Stimulated activated CD8-positive, alpha-beta memory T cell treated with anti-CD3 and anti-CD28 coated beads, Interleukin-4, amount 100 ng/mL, for 4 hours (primary cell): ENCODE measurements at regions not wholly inside any gene's neighbourhood (a gene's known extent, or its start where the extent isn't known, plus 50 kb on each side); places are given as distances from the start of the nearest gene placed in this dataset.

Experiments used
- DNase-seq, 2 donors: peaks; one replicate each; pipeline ENCODE4 v3.0.0-alpha.2; 2020; ENCODE audit warnings: low read depth in 2 of 2, low spot score in 1 of 2

DNA sequence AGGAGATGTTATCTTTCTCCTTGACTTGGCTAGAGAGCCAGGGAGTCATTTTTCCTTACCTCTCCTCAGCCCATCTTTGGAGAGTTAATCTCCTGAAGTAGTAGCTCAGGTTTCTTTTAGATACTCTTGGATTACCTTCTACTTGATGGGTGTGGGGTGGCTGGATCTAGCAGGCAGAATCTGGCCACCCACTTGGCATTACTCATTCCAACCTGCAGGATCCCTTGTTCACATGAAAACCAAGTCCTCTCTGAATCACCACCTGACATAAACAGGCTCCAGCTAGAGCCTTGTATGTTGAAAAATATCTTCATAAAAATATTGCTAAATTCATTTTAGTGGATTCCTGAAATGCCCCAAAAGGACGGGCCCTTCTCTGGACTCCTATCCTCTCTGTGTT lies 250.6 kb upstream of the PLET1 start:
- DNase-seq: no peak

DNA sequence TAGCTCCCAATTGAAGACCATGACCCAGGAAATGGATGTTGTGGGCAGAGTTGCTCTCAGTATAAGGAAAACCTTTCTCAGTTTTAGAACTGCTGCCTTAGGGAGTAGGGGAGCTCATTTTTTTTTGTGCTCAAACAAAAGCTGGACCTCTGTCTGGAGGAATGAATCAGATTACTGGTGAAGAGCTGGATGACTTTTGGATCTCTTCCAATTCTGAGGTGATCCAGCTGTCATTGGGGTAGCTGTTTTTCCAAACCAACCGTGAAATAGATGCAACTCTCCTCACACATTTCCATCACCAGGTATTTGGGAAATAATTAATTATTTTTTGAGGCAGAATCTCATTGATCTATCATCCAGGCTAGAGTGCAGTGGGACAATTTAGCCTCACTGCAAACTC lies 251.3 kb upstream of the PLET1 start:
- DNase-seq: no peak

DNA sequence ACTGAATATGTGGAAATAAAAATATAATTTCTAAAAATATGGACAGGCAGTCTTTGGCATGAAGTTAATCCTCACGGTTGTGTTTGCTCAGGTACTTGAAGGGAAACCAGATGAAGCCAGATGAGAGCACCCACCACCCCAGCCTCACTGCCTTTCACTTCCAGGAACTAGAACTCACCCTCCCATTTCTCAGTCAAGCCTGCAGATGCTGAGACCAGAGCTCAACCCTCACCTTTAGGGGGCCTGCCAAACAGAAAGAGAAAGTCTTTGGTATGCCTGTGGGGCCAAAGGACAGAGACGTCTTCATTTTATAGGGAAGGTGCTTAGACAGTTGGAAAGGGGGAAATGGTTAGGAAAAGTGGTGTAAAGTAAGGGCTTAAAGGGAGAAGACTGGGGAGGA lies 252.8 kb upstream of the PLET1 start:
- no peak for DNase-seq

DNA sequence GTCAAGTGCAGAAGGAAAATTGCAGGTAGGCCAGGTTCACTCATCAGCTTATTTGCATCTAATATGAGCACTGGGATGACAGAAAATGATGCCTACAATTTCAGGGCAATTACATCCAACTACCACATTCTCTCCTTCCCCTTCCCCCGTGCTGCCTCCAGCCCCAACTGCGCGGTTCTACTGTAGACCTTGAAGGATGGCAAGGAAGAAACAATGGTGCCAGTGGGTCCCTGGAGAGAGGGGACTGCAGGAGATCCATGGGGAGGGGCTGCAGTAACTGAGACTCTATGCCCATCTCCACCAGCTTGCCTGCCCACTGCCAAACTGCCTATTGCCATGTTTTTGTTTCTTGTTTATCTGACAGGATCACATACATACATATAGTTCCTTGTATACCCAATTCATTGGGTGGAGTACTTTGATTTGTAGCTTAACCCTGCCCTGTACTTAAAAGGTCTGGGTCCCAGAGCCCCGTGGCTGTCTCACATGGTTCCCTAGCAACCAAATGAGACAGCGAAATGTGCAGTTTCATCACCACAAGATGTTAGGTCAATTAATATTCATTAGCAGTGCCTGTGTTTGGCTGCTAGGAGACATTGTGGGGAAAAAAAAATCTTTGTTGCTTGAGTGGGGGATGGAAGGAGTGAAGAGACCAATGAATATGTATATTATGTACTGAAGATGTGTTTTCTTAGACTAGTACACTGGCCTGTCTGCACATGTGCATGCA lies 253.5 kb upstream of the PLET1 start:
- DNase-seq: no peak

DNA sequence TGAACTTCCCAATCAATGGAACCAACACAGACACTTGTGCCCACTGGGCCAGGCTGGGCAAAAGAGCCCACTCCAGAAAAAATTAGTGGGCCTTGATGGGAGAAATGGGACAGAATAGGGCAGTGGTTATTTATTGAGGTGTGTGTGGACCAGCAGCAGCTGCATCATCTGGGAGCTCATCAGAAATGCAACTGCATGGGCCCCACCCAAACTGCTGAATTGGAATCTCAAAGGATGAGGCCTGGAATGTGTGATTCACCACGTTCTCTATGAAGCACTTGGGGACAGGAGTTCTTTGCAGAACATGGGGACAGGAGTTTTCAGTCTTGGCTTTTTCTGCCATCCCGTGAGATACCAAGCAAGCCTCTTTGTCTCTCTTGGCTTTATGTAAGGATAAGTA lies 255.6 kb upstream of the PLET1 start:
- DNase-seq: no peak

DNA sequence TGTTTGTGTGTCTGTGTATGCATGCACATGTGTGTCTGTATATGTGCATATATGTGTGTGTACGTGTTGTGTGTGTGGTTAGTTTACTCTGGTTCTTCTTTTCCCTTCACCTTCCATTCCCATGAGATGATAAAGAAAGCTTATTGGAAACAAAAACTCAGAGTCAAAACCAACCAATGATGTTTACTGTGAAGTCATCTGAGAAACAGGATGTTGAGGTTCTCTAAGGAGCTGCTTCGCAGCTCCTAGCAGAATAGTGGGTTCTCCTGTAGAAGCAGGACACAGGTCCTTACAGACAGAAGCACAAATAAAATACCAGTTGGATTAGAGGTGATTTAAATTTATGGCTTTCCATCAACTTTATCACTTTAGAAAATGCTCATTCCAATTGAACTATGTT lies 256.1 kb upstream of the PLET1 start:
- DNase-seq: no peak

DNA sequence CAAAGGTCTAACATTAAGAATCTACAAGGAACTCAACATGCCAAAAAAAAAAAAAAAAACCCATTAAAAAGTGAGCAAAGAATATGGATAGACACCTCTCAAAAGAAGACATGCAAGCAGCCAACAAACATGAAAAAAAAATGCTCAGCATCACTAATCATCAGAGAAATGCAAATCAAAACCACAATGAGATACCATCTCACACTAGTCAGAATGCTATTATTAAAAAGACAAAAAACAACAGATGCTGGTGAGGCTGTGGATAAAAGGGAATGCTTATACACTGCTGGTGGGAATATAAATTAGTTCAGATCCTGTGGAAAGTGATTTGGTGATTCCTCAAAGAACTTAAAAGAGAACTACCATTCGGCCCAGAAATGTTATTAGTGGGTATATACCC lies 257.7 kb upstream of the PLET1 start:
- DNase-seq: no peak

DNA sequence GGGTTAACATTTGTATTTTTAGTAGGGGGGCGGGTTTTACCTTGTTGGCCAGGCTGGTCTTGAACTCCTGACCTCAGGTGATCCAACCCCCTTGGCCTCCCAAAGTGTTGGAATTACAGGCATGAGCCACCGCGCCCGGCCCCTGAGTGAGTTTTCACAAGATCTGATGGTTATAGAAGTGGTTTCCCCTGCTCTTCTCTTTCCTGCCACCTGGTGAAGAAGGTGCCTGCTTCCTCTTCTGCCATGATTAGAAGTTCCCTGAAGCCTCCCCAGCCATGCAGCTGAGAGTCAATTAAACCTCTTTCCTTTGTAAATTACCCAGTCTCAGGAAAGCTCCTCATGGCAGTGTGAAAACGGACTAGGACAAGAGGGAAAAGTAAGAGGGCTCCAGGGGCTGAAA lies 259.1 kb upstream of the PLET1 start:
- no peak for DNase-seq

DNA sequence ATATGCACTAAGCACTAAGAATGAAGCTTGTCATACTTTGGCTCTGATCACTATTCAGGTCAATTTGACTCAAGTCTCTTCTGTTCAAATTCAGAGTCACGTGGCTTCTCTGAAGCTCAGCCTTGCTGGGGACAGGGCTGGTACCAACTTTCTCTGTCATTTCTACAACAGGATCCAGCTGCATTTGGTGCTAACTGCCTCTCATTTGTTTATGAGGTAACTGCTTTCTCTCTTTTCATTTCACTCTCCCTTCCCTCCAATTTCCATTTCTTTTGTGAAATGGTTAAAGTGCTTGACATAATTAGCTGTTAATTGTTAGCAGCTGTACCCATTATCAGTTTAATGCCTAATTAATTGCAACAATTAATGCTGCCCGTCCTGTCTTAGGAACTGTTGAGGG lies 259.7 kb upstream of the PLET1 start:
- no peak for DNase-seq

DNA sequence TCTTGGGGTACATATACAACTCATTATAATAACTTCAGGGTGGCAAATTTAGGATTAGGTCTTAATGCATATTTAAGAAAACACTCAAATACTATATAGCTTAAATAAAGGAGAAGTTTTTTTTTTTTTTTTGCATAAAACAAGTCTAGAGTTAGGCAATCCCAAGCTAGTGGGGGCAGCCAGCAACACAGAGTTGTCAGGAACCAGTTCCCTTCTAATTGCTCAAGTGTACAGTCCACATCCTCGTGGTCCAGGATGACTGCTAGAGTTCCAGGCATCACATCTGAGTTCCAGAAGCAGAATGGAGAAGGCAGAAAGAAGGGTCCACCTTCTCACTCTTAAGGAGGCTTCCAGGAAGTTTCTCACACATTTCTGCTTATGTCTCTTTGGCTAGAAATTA lies 261.9 kb upstream of the PLET1 start:
- no peak for DNase-seq

DNA sequence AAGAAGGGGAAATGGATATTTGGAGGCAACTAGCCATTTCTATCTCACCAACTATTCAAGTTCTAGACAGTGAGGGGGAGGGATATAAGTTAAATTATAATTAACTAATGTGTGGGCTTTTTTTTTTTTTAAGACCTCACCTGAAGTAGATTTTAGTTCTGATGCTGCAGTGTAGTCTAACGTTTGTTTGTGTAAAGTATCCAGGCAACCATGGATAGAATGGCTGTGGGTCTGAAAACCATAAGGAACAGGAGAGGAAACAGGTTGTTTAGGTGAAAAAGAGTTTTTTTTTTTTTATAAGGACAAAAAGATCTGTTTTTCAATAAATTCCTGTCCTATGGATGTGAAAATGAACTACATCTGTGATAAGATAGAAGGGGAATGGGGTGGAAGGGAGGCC lies 262.4 kb upstream of the PLET1 start:
- DNase-seq: no peak

DNA sequence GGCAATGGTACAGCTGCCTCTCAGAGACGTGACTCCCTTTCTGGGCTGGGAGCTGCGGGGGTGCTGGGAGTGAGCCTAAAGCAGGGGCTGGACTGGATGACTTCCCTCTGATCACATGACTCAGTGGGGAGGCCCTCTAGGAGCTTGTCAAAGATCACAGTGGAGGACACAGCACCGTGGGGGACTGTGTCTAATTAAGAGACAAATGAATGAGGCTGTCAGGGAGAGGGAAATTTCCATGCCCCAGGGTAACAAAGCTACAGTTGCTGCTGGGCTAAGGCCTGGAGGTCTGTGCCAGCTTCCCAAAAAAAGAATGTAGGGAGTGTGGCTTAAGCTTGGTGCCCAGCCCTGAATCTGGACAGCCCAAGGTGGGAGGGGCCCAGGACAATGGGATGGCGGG lies 262.8 kb upstream of the PLET1 start:
- no peak for DNase-seq

DNA sequence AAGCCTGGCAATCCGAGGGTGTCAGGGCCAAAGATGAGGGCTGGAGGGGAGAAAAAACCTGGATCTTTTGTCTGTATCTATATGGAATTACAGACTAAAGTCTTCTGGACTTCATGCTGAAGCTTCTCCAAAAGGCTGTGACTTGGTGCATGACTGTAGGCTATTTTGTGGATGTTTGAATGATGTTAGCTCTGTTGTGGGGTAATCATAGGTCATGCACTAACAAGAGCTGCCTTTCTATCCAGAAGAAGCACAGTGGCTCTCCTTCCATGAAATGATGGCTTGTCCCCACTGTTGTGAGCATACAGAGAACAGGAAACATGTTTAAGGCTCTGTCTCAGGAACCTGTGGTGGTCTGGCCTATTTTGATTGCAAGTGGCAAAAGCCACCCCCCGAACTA lies 263.3 kb upstream of the PLET1 start:
- DNase-seq: no peak

DNA sequence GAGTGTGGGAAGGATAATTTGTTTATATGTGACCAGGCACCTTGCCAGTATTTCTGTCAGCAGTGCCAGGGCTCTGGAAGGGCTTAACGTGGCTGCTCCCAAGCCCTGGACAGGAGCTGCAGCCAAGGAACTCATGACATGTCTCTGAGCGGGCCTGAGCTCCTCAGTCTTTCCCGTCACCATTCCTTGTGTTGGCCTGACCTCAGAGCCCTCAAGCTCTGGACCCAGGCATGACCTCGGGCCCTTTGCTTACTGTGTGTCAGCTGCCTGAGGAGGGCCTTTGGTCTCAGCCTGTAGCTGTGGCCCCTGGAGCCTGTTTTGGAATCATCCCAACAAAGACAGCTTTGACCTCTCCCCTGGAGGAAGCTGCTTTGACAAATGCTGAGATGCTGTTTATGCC lies 264.1 kb upstream of the PLET1 start:
- no peak for DNase-seq

DNA sequence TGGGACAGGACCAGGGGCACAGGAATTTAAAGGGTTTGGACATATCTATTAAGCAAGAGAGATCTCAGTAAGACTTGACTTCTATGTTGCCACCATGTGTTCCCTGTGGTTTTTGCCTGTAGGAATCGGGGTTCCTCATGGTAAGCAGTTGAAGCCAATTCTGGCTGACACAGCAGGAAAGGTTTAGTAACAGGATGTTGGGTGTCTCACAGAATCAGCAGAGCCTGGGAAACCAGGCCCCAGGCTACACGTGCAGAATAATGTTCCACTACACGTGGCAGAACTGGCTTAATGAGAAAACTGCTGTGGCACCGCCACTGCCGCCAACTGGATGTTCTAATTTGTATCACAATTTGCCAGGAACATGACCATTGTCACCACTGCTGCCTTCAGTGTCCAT lies 264.6 kb upstream of the PLET1 start:
- no peak for DNase-seq

DNA sequence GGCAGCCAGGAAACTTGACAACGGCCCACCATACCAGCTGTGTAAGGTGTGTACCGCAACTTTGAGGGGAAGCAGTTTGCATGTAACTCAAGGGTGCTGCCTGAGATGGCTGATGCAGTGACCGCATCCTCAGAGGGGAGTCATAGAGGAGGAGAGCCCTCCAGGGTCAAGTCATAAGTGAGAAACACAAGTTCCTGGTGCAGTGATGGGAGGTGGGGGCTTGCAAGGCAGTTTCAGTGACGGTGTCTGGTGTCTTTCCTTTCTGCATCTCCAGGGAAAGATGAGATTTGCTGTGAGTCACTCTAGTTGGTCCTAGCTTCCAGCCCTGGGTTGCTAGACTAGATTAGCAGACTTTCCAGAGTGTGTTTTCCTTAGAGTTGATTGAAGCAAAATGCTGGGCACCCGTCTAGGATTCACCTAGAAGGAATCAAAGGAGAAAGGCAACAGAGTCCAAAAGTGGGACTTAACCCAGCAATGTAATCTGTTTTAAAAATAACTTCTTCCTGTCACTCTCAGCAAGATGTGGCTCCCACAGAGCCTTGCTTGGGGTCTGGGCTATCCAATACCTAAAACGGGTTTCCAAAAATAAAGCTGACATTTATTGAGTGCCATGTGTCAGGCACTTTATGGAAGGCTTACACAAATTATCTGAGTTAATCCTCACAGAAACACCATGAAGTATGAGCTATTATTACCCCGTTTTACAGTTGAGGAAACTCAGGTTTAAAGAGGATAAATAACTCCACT lies 265.4 kb upstream of the PLET1 start:
- no peak for DNase-seq

DNA sequence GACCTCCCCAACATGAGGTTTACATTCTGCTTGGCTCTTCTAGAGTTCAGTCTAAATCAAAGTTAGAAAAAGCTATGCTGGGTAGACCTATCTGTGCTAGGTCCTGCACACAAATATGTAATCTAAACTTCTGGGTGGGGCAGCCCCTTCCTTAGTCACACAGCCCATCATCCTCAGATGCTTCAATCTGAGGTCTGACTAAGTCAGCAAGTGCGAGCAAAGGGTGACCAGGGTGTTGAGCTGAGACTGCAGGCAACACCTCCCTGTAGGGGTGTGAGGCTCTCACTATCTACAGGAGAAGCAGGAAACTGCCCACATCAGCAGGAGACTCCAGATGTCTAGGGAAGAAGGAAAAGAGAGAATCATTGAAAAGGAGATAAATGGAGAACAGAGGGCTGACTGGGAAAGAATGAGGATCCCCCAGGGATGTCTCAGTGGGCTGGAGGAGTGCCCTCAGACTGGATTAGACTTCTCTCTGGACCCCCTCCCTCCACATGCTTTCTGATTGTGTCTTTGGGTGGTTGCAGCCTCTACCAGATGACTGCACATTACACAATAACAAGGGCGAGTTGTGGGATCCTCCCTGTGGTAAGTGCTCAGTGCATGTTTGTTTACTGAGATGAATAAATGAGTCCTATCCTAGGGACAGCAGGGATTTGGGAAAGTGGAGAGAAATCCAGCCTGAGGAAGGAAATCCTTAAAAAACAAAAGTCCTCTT lies 266.2 kb upstream of the PLET1 start:
- DNase-seq: no peak

DNA sequence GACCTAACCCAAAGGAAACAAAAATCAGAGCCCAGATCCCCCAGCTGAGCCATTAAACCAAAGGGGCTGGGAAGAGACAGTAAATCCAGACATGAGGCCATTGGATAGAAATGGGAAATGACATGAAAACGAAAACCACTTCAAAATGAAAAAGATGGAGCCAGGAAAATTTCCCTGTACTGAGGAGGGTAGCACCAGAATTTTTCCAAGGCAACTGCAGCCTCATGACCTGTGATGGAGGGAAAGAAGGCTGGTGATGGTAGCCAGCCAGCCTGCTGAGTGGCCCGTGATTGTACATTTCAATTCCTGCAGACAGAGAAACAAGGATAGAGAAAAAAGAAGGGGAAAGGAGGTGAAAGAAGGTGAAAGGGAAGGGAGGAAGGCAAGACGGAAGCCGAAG lies 268.4 kb upstream of the PLET1 start:
- no peak for DNase-seq

DNA sequence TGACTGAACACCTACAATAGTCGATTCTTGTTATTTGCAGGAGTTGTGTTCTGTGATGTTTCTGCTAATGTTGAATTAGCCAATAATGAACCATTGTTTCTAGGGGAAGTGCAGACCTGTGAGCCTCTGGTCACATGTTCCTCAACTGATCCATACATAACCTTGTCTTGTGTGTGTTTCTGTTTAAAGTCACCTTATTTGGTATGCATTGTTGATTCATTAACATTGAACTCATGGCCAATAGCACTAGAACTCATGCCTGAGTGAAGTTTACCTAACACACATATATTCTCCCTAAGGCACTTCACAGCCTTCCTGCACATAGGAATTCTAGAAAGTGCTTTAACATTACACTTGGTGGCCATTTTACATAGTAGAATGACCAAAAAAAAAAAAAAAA lies 271.8 kb upstream of the PLET1 start:
- no peak for DNase-seq

DNA sequence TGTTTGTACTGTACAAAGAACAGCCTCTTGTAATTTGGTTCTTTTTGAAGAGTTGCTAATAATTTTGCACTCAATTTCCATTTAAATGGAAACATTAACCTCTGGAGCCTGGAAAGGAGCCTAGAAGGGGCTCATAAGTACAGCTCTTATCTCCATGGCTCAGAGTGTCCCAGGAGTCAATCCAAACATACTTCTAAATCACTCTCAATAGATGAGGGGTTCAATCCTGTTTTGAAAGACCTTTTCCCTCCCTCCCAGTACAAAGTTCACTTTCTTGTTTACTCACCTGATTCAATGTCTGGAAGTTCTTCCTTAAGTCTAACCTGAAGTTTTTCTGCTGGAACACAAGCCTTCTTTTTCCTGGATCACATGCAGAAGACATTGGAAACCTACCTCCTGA lies 273.0 kb upstream of the PLET1 start:
- no peak for DNase-seq

DNA sequence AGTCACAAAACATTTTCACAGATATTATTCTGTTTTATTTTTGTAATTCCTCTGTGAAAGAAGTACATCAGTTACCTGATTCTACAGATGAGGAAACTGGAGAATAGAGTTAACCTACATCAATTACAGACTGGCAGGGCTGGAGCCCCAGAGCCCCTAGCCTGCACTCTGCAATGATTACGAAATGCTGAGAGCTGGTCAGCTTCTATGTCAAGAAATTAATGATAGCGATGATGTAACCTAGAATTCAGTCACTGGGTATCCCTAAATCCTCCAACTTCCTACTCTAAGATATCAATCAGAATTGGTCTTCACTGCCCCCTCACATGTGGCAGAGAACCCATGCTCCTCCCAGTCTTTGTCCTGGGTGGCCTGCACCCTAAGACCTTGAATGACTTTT lies 273.5 kb upstream of the PLET1 start:
- no peak for DNase-seq

DNA sequence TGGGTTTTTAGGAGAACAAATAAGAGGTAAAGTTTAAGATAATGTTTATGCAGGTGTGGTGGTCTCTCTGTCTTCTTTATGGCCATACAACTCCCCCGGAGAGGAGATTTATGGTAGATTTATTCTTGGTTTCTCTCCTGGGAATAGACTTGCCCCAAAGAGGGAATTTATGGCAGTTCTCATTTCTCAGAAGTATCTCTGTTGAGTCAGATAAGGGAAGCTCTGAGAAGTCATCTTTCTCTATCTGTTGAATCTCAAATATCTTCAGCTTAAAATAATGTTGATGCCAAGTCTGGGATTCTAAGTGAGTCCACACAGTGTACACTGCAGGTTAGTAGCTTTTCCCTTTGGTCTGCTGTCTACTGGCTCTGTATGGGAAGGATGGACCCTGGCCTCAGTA lies 276.4 kb upstream of the PLET1 start:
- DNase-seq: no peak
